Anterior cingulate cortex (tissue), 58 donors: ENCODE measurements at regions not wholly inside any gene's neighbourhood (a gene's known extent, or its start where the extent isn't known, plus 50 kb on each side); places are given as distances from the start of the nearest gene placed in this dataset.
A peak's percentile ranks its signal among the peaks of the same experiment; 100 is the strongest.

Source experiments
- DNase-seq, 58 donors: peaks; one replicate each; lab custom pipeline; 2025; lab: John Stamatoyannopoulos, UW

GRCh38 chr11:91778758-91779157 is 445.9 kb upstream of the FAT3 start:
- DNase-seq: no peak

DNA sequence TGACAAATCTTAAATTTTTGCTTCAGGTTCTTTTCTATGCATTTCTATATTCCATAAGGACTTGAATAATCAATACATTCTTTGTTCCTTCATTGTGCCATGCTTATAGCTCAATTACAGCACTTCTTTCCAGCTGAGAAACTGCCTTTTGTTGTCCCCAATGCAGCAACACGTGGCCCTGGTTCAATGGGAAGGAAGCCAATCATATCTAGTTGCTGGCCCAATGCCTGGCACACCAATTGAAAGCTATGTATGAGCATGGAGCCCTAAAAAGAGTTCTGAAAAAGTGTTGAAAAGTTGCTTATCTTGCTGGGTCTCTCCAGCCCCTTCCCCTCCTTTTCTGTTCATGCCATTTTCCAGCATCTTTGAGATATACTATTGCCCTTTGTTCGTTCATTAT is 448.0 kb upstream of the FAT3 start:
- DNase-seq: peak in 31 of 58 donors; percentile 6 to 70 (median 26)

DNA sequence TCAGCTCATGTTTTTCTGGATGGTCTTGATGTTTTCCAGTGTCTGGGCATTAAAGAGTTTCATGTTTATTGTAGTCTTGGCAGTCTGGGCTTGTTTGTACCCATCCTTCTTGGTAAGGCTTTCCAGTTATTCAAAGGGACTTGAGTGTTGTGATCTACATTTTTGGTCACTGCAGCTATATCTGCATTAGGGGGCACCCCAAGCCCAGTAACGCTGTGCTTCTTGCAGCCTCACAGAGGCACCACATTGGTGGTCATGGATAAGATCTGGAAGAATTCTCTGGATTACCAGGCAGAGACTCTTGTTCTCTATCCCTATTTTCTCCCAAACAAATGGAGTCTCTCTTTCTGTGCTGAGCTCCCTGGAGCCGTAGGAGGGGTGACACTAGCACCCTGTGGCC is 451.5 kb upstream of the FAT3 start:
- no peak for DNase-seq

DNA sequence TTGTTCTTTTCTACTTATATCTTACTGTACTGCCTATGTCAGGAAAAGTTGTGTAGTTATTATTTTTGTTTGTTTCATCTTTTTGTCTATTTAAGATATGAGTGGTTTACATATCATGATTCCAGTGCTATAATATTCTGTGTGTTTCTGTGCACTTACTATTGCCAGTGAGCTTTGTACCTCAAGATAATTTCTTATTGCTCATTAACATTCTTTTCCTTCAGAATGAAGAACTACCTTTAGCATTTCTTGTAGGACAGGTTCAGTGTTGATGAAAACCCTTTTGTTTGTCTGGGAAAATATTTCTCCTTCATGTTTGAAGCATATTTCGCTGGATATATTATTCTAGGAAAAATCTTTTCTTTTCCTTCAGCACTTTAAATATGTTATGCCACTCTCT is 452.7 kb upstream of the FAT3 start:
- DNase-seq: no peak

- no peak for DNase-seq
Observed at GRCh38 chr11:91768783-91769182, 455.8 kb upstream of the FAT3 start.

GRCh38 chr11:91763331-91763730 is 461.3 kb upstream of the FAT3 start:
- DNase-seq: no peak

- no peak for DNase-seq
Observed at GRCh38 chr11:91761406-91762025, 463.1 kb upstream of the FAT3 start.

DNA sequence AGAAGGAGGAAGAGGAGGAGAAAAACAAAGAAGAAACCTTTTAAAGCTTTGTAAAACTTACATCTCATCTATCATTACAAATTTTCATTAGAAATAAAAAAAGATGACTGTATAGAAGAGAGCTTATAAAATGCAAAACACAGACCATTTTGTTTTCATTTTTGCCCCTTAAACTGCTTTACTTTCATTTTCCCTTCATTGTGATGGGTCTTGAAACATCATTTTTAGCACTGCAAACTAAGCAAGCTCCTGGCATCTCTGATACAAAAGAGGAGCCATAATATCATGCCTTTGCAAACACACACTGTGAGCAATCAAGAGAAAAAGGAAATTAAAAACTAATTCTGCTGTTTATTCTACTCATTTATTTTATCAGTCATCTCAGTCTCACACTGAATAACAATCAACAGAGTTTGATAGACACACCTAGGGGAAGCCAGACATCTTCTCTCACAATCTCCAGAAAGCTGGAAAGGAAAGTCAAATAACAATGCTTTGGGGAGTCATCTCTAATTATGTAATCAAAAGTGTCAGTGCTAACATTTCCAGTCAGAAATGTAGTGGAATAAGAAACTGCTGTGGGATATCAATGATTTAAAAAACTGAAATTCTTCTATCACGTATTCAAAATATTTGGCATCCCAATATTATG is 467.7 kb upstream of the FAT3 start:
- no peak for DNase-seq

- no peak for DNase-seq
Observed at GRCh38 chr11:91755951-91756707, 468.5 kb upstream of the FAT3 start.

DNA sequence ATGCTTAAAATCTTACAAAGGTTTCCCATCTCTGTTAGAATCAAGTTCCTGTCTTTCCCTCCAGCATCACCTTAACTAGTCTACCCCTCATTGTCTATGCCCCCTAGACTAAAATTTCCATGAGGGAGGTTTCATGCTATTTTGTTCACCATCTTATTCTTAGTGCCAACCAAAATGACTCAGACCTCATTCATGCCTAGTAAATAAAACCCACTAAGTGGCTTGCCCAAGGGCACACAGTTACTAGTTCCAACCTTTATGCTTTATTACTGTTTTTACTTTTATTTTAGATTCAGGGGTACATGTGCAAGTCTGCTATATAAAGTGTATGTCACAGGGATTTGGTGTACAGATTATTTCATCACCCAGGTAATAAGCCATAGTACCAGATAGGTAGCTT is 469.1 kb upstream of the FAT3 start:
- no peak for DNase-seq

GRCh38 chr11:91749251-91749650 is 475.4 kb upstream of the FAT3 start:
- no peak for DNase-seq

DNA sequence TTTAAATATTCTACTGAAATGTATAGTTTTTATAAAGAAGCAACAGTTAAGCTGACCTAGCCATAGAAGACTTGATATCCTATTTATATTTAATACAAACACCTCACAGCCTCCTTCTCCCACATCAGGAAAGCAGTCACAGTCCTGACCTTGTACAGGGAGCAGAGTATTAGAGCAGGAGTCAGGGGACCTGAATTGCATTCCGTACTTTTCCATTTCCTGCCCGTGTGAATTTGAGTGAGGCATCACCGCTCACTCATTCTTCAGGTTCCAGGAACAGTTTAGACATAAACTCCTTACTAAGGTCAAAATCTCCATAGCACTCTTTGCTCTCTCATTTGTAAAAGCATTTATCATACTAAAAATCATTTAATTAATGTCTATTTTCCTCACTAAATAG is 482.5 kb upstream of the FAT3 start:
- DNase-seq: no peak

DNA sequence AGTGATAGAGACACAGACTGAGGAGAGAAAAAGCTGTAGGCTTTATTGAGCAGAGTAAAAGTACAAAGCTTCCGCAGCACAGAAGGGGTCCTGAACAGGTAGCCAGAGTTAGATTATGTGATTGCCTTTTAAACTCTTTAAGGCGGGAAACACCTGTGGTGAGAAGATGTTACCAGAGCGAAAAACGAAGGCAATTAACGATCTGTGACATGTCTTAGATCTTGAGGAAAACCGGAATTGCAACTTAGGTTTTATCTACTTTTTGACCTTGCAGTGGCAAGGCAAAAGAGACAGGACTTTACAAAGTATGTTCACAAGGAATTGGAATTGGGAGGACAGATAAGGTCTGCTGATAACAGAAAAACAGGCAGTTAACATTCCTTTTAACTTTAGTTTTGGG is 493.6 kb upstream of the FAT3 start:
- DNase-seq: no peak

DNA sequence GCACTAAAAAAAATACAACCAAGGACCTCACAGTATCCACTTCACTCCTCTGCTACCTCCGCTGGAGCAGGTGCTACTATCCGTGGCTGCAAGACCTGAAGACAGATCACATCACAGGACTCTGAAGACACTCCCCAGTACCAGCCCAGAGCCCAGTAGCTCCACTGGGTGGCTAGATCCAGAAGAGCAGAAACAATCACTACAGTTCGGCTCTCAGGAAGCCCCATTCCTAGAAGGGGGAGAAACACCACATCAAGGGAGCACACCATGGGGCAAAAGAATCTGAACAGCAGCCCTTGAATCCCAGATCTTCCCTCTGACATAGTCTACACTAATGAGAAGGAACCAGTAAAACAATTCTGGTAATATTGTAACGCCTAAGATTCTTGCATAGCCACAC is 494.0 kb upstream of the FAT3 start:
- no peak for DNase-seq

- no peak for DNase-seq
Observed at GRCh38 chr11:91730057-91730456, 494.6 kb upstream of the FAT3 start.

- DNase-seq: no peak
Observed at GRCh38 chr11:91717169-91717568, 507.4 kb upstream of the FAT3 start.

GRCh38 chr11:91707652-91708482 is 516.8 kb upstream of the FAT3 start:
- DNase-seq: no peak

- DNase-seq: no peak
Observed at GRCh38 chr11:91703042-91703441, 521.6 kb upstream of the FAT3 start.

DNA sequence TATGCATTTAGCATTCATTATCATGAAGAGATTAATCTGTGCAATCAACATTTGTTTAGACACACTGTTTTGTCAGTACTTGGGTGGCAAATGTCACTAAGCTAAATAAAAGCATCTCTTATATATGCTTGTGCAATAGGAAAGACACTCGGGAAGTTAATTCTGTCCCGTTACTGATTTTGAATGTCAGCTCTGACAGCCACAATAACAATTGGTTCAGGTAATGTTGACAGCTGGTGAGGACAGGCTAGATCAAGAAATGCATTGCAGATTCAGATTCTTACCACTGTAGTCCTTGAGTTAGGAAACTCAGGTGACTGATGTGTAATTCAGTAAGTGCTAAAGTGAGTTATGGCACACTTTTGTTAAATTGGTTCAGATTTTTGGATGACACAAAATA is 523.8 kb upstream of the FAT3 start:
- DNase-seq: no peak

DNA sequence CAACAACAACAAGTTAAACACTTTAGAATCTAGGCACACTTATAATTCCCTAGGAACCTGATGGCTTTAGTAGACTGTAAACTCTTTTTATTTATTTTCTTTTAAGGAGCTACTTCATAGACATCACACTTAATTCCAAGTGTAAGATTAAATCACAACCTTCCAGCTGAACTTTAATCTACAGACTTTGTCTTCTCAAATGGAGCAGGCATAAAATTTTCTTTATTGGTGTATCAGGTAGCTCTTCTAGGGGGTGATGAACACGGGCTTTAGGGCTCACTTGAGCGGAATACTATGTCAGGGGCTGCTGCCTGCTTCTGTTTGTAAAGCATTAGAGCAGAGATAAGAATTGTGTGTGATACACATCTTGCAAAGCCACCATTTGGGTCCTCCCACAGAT is 525.8 kb upstream of the FAT3 start:
- no peak for DNase-seq

GRCh38 chr11:91694331-91694730 is 530.3 kb upstream of the FAT3 start:
- no peak for DNase-seq
